G401.6 (cell line): ENCODE measurements at regions not wholly inside any gene's neighbourhood (a gene's known extent, or its start where the extent isn't known, plus 50 kb on each side); places are given as distances from the start of the nearest gene placed in this dataset.

Experiments used
- FAIRE-seq: peaks from 2 replicates; lab custom pipeline; 2012; peaks lifted over from hg19 to GRCh38; lab: Jason Lieb, UNC

GRCh38 chr13:107563099-107563925 is 652.0 kb downstream of the LIG4 start:
- FAIRE-seq: no peak

- no peak for FAIRE-seq
Observed at GRCh38 chr13:107562203-107562602, 653.1 kb downstream of the LIG4 start.

GRCh38 chr13:107554460-107554859 is 660.9 kb downstream of the LIG4 start:
- no peak for FAIRE-seq

GRCh38 chr13:107553838-107554237 is 661.5 kb downstream of the LIG4 start:
- no peak for FAIRE-seq

GRCh38 chr13:107551521-107551920 is 663.8 kb downstream of the LIG4 start:
- FAIRE-seq: no peak

GRCh38 chr13:107548338-107548737 is 667.0 kb downstream of the LIG4 start:
- no peak for FAIRE-seq

GRCh38 chr13:107545946-107546502 is 669.3 kb downstream of the LIG4 start:
- no peak for FAIRE-seq

- FAIRE-seq: no peak
Observed at GRCh38 chr13:107534548-107534947, 680.8 kb downstream of the LIG4 start.

GRCh38 chr13:107531816-107532215 is 683.5 kb downstream of the LIG4 start:
- no peak for FAIRE-seq

- FAIRE-seq: no peak
Observed at GRCh38 chr13:107531180-107531579, 684.2 kb downstream of the LIG4 start.

- no peak for FAIRE-seq
Observed at GRCh38 chr13:107529035-107529434, 686.3 kb downstream of the LIG4 start.

- no peak for FAIRE-seq
Observed at GRCh38 chr13:107518780-107519179, 696.6 kb downstream of the LIG4 start.

- no peak for FAIRE-seq
Observed at GRCh38 chr13:107518292-107518691, 697.0 kb downstream of the LIG4 start.

- FAIRE-seq: no peak
Observed at GRCh38 chr13:107516517-107516916, 698.8 kb downstream of the LIG4 start.

GRCh38 chr13:107512551-107512950 is 702.8 kb downstream of the LIG4 start:
- no peak for FAIRE-seq

- no peak for FAIRE-seq
Observed at GRCh38 chr13:107497661-107498060, 717.7 kb downstream of the LIG4 start.

- FAIRE-seq: no peak
Observed at GRCh38 chr13:107493266-107493665, 722.1 kb downstream of the LIG4 start.

- FAIRE-seq: no peak
Observed at GRCh38 chr13:107482688-107483087, 732.6 kb downstream of the LIG4 start.

- no peak for FAIRE-seq
Observed at GRCh38 chr13:107480130-107480529, 735.2 kb downstream of the LIG4 start.

- no peak for FAIRE-seq
Observed at GRCh38 chr13:107477772-107478379, 737.5 kb downstream of the LIG4 start.

GRCh38 chr13:107475753-107476453 is 739.4 kb downstream of the LIG4 start:
- FAIRE-seq: no peak

GRCh38 chr13:107473253-107473652 is 742.1 kb downstream of the LIG4 start:
- FAIRE-seq: no peak
